NCI-H82 (cell line): ENCODE measurements at regions not wholly inside any gene's neighbourhood (a gene's known extent, or its start where the extent isn't known, plus 50 kb on each side); places are given as distances from the start of the nearest gene placed in this dataset.

Experiments
- DNase-seq: peaks from one replicate; lab custom pipeline; 2025; lab: John Stamatoyannopoulos, UW

DNA sequence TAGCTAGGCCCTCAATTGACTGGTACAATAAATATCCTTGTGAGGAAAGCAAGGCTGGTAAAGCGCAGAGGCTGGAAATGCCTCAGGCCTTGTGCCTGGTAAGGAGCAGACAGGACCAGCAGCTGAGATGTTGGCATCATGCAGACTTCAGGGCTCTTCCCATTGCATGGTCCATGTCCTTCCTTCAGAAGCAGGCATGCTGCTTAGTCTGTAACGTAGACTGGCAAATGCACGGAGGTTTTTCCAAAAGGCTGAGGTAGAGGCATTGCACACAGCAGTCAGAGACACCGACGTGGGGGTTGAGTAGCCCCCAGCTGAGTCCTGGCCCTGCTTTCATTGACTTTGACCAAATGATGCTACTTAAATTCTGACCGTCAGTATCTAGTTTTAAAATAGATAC lies 87.1 kb downstream of the ADRB2 start:
- DNase-seq, result no peak

DNA sequence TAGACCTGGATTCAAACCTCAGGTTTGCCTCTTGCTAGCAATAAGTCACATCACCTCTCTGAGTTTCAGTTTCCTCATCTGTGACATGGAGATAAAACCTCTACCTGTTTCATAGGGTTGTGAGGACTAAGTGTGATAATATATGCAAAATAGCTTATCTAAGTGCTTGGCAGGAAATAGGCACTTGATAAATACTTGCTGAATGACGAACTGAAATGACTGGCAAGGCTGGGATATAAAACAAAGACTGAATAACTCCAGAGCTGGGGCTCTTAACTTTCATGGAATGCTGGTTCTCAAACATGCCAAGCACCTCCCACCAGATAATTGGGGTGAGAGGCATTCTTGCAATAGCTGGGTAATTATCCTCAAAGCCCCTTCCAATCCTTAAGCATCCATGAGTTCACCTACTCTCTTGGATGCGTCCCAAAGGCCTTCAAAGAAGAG lies 87.6 kb downstream of the ADRB2 start:
- DNase-seq, result no peak

DNA sequence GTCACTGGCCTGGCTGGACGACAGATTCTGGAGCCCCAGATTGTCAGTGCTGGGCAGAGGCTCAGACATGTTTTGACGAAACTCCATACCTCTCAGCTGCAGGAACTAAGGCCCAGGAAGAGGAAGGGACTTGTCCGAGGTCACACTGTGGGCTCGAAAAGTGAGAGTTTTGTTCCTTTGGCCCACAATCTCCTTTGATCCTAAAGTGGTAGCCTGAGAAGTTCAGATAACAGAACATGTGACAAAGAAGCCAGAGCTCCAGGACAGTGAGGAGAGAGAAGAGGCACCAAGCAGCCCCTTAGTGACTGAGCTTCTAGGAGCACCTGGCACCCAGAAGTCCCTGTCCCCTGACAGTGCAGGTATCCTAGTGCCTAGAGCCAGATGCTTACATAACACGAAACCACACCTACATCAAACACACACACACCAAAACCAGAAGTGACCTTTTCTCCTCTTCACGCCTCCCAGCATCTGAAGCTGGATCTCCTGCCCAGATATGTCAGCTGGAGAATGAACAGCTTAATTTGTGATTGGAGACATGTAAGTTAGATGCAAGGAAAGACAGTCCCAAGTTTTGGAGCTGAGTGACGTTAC lies 88.9 kb downstream of the ADRB2 start:
- DNase-seq, result no peak

DNA sequence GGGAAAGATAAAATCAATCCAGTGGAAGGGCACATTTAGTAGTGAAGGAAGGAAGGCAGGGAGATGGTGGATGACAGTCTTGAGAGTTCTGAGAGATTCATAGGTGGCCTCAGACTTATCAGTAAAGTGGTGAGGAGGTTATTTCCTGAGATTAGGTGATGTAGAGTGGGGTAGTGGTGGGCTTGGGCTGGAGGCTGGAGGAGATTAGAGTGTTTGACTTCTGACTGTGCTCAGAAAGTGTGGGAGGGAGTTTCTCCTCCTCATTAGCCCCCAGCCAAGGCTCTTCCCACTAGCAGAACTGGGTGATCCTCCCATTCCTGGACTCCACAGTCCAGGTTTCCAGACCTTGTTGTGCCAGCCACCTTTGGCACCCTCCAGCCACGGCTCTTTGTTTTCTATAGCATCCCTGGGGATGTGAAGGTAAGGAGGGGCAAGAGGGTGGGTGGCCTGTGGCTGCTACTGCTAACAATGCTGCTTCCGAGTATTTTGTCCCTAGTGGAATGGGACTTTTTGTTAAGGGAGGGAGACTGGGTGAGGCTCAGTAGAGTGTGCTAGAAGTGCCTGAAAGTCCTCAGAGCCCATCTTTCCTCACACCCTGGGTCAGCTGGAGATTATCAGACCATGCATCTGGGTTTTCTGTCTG lies 94.4 kb downstream of the ADRB2 start:
- no peak for DNase-seq

DNA sequence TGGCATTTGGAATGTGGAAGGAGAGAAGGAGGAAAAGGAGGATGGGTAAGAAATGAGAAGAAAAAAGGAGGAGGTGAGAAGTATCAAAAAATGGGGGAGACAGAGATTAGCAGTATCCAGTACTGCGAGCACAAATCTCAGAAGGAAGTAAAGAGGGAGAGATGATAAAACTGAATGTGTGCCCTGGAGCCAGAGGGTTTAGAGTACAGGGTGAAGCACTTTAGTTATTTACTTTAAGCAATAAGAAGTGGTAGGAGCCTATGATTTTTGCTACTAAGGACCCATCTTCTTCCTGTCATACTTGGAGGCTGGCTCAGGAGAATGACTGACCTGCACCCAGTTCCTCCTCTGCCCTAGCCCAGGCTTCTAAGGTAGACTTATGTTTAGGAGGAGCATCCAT lies 94.9 kb downstream of the ADRB2 start:
- DNase-seq, result no peak

DNA sequence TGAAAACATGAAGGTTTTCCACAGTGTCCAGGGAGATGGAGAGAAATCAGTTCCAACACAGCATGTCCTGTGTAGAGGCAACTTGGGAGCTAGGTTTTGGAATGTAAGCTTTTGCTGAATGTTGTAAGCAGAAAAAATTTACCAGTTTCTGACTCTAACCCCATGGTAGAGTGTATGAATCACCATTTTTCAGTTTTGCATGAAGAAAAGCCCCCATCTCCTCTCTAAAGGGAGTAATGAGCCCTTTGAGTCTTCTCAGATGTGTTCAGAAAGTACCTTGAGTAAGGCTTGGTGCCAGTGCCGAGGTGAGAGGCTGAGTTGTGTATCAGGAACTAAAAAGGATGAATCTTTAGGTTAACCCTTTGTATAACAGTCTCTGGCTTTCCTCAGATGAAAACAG lies 96.2 kb downstream of the ADRB2 start:
- no peak for DNase-seq

DNA sequence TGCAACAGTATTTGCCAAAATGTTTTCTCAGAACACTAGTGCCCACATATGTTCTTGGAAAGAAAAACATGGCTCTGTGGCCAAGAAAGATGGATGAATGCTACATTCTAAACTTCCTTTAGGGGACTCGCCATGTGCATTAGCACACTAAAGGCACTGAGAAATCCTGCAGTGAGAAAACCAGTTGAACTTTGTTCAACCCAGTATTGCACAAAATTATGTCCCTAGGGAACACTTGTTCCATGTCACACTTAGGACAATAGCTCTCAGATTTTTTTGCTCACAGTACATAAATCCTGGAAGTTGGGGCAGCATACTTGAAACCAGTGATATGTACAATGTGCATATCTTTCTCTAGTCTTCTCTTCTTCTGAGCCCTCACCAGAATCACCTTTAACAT lies 96.6 kb downstream of the ADRB2 start:
- DNase-seq, result no peak

DNA sequence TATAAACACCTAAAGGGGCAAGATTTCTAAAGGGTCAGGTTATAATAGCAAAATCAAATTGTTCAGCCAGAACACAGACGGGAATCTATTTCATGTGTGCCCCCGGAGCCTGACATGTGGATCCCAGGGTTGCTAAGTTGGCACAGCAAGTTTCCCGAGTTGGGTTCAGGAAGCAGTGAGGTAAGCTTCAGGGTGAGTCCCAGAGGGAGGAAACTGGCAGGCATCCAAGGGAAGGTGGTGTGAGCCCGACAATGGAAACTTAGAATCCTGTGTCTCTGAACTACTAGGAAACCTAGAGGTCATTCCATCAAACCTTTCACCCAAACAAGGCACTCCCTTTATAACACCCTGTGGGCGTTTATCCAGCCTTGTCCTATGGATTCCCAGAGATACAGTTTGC lies 98.4 kb downstream of the ADRB2 start:
- DNase-seq, result peak; percentile 8

DNA sequence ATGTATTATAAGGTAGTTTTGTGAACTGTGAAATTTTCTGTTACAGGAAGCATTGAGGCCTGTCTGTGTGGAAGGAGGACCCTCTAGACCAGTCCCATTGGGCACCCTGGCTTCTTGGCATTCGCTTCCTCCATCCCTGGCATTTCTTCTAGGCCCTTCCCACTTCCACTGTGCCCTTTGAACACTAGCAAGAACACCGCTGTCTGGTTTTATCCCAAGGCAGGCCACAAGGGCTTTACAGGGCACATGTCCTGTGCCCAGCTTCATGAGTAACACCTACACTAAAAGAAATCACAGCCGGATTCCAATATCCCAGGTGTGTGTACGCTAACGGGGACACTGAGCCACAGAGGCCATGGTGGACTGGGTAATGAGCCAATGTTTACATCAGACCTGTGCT lies 99.8 kb downstream of the ADRB2 start:
- DNase-seq, result no peak

DNA sequence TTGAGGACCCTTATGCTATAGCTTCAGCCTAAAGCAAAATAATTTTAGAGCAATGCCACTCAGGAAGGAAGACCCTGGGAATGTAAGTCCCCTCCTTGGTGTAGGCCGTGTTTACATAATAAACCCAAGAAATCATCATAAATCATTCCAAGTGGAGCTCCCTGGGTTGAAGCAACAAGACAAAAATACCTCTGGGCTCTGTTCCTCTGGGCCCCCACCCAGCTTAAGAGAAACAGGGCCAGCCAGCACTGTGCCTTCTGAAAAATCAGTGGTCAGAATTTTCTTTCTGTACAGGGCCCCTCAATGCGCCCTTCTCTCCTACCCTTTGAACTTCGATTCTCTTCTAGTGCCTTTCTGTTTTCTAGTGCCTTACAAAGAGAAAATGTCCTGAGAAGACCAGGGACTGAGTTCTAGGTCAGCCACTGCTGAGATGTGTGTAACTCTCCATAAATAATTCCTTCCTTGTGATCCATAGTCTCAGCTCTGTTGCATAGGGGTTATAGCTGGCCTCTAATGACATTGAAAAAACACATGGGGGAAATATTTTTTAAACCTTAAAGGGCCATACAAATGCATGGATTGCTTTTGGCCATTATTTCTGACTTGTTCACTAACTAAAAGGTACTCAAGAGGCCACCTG lies 101.0 kb downstream of the ADRB2 start:
- no peak for DNase-seq

DNA sequence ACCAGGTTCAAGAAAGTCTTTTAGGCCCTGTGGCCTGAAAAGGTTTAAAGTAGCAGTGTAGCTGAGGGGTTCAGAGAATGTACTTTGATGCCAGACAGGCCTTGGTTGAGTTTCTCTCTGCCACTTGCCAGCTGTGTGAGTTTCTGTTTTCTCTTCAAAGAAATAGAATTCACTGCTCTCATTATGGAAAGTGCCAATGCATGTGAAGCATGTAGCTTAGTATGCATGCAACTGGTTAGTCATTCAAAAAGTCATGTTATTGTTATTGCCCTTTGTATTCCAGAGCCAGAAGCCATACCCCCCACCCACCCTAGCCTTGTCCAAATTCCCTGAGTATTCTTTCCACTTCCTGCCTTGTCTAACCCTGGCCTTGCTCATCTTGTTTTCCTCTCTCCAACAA lies 101.7 kb downstream of the ADRB2 start:
- no peak for DNase-seq

DNA sequence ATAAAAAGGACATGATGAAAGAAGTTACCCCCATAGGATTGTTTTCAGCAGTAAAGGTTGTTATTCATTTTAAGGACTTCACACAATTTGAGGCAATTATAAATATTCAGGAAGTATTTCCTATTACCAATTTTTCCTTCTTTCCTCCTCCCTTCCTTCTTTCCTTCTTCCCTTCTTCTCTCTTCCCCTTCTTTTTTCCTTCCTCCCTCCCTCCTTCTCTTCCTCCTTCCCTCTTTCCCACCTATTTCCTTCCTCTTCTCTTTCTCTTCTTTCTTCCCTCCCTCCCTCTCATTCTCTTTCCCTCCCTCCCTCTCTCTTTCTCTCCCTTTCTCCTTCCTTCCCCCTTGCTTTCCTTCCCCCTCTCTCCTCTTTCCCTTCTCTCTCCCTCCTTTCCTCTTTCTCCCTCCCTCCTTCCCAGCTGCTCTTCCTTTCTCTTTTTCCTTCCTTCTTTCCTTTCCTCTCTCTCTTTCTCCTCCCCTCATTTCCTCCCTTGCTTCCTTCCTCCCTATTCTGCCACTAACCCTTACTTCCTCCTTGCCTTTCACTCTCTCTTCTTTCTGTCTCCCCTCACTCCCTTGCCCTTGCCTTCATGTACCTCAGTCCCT lies 105.1 kb downstream of the ADRB2 start:
- no peak for DNase-seq

DNA sequence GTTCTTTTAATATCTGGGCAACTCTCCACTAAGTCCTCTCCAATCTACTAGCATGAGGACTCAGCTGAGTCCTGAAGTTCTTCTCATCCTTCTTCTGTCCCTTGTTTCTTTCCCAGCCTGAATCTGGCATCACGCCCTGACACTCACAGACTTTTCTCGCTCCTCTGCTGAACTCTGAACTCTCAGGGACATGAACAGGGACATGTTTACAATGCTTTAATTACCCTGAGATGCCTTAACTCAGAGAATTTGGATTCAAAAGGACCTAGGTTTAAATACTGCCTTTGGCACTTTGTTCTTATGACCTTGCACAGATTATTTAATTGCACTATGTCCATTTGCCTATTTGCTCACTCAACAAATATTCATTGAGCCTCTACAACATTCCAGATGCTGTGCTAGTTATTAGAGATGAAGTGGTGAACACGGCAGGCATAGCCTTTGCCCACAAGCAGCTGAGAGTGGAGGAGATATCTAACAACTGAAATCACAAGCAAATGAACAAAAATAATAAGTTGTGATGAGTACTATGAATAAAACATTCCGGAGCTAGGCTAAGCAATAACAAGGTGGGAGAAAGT lies 106.0 kb downstream of the ADRB2 start:
- DNase-seq, result no peak

DNA sequence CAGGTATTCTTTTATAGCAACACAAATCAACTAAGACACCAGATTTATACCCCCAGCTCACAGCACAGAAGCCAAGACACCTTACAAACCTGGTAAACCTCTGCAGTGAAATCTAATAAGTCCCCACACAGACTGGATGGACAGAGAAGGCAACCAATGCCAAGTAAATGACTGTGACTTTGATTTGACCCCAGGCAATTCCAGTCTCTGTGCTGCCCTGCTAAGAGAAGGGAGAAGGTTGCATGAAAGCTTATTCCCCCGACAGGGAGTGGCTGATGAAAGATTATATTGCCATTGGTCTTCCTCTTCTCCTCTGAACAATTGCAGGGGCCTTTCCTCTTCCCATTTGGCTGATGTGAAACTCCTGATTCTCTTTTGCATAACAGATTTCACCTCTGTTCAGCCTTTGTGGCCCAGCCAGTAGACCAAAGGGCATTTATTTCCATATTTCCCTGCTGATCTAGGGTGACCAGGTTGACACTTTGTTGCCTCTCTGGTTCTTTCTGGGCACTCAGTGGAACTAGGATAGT lies 107.6 kb downstream of the ADRB2 start:
- DNase-seq, result no peak

DNA sequence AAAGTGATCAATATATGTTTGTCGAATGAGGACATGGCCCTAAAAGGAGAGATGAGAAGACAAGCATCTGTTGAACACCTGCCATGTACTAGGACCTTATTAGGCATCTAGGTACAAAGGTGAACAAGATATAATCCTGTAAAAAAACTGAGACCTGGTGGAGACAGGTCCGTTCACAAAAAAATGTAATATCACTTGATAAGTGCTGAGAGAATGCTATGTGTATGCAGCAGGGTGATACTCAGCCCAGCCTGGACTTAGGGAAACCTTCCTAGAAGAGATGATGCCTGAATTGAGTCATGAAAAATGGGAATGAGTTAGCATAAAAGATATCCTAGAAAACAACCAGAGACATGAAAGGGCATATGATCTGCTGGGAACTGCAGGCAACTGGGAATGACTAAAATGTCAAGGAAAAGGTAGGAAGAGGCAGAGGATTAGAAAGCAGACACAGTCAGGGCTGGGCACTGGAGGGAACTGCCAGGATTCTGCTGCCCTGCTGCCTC lies 108.5 kb downstream of the ADRB2 start:
- DNase-seq, result no peak

DNA sequence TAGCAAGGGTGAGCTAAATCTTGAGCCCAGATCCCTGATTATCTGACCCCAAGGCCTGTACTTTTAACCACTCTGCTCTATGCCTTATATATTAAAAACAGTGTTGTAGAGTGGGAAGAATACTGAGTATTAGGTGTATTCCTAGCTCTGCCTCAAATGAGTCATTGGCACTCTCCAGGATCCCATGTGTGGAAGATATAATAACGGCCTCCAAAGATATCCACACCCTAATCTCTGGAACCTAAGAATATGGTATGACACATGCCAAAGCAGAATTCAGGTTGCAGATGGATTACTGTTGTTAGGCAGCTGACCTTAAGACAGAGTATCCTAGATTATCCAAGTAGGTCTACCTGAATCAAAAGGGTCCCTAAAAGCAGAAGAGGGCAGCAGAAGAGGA lies 110.8 kb downstream of the ADRB2 start:
- DNase-seq, result no peak

DNA sequence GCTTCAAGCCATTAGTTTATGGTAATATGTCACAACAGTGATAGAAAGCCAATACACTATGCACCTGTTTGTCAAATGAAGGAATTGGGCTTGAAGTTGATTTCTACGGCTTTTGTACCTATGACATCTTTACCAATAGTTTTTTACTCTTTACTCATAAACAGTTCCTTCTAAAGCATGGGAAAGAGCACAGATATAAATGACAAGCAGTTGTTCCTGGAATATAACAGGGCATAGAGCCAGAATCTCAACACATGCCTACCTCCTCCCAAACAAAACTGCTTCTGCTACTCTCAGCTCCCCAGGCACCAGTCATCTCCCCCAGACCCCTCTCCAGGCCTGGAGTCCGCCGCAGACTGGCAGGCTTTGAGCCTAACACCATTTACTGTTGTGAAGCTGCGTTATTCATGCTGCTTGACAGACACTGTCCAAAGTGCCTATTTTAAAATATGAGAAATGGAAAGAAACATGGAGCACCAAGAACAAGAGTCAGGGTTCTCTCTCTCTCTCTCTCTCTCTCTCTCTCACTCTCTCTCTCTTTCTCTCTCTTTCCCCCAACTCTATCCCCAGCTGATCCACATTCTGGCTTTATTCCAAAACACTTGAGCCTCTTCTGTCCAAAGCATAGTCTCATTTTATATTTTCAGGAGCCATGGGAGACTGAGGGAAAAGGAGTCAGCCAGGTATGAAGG lies 111.6 kb downstream of the ADRB2 start:
- no peak for DNase-seq

DNA sequence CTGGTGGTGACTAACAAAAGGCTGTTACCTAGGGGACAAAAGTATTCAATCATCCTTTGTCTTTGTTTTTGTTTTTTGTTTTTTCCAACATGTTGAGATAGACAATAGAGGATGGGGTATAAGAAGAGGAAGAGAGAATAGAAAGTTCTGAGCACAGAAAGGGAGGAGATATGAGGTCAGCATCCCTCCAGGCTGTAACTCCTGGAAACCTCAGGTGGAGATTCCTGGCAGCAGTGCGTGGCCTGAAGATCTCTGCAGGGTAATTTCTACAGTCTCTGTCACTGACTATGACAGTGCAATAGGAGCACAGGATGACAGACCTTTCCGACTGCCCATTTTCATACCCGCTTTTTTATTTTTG lies 112.1 kb downstream of the ADRB2 start:
- DNase-seq, result no peak

DNA sequence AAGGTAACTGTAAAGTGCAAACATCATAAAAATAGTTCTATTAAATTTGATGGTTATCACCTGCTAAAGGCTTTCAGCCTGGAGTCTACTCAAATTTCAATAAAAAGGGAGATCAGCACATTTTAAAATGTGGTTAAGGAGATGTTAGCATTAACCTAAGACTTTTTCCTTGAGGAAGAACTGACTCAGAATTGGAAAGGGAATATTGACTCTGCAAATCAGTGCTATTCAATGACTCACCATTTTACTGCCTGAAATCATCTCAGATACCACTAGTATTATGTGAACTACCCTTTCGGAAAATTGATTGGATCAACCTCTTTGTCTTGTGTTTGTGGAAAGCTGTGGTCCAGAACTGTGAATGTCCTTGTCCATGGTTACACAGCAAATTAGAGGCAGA lies 113.3 kb downstream of the ADRB2 start:
- DNase-seq, result no peak

DNA sequence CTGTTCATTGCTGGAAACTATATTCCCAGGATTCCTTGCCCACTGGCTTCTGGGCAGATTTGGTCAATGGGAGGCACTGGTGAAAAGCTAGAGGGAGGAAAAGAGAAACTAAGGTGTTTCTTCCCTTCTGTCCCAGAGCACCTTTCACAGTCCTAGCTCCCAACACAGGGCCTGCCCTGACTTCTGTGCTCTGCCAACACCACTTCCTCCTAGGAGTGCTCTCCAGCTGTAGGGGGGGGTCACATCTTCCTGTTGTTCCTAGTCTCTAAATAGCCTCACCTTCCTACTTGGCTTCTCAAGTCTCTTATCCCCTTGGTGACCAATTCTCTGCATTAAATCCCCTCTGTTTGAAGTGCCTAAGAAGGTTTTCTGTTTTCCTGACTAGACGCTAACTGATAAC lies 115.4 kb downstream of the ADRB2 start:
- no peak for DNase-seq

DNA sequence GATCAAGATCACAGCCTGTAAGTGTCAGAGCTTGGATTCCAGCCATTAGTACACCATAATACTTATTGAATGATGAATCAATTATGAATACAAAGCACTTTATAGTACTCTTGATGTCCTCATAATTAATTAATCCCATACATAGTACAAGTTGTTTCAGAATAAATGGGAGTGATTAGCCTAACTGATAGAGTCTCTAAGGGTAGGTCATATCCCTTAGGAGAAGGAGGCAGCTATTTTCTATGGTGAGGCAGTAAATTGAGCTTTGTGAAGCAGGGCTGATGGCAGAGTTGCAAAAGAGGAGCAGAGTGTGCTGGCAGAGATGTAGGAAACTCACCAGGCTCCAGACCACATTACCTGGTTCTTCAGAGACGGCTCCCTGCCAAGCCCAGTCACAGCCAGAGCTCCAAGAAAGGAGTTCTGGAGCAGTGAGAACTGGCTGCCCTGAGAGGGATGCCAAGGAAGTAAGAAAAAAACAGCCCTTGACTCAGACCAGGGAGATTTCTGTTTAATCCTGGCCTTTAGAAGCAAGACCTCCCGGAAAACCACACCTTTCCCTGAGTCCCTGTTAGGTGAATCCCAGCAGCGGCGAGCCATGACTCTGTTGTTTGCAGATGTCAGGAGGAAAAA lies 112.9 kb downstream of the SH3TC2 start:
- DNase-seq, result no peak

DNA sequence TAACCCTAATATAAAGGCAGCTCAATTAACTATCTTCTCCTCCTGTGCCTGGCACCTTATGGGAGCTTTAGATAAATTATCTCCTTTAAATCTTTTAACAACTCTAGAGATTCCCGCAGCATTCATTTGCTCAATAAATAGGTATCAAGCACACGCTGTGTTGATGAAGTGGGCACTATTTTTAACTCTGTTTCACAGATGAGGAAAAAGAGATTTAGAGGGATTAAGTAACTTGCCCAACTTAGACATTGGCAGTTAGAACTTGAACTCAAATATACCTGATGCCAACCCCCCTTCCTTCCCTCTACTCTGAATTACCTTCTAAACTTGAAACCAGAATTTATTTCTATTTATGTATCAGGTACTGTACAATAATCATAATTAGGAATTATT lies 112.4 kb downstream of the SH3TC2 start:
- no peak for DNase-seq
